Keratinocyte (primary cell): ENCODE measurements at regions not wholly inside any gene's neighbourhood (a gene's known extent, or its start where the extent isn't known, plus 50 kb on each side); places are given as distances from the start of the nearest gene placed in this dataset.

Experiments
- EZH2 ChIP-seq: IDR thresholded peaks from one replicate; pipeline ENCODE4 v1.6.1; 2012; ENCODE audit warnings: inconsistent platforms, mild to moderate bottlenecking, low read length, moderate library complexity
- TF ChIP-seq, protein P1 (sequence below), 3 experiments: IDR thresholded peaks in 1 of 3; conservative IDR thresholded peaks in 1 of 3; optimal IDR thresholded peaks in 1 of 3; 2 replicates in 2 of 3; 3 replicates in 1 of 3; pipeline versions ENCODE3 to v1.5.1; 2011; ENCODE audit warnings: low read length in 3 of 3, mild to moderate bottlenecking in 3 of 3, moderate library complexity in 2 of 3, control low read depth in 1 of 3, inconsistent platforms in 1 of 3; ENCODE audit not compliant: insufficient read depth in 2 of 3; ENCODE audit errors: extremely low read depth in 1 of 3

- TF ChIP-seq, protein P1, sequence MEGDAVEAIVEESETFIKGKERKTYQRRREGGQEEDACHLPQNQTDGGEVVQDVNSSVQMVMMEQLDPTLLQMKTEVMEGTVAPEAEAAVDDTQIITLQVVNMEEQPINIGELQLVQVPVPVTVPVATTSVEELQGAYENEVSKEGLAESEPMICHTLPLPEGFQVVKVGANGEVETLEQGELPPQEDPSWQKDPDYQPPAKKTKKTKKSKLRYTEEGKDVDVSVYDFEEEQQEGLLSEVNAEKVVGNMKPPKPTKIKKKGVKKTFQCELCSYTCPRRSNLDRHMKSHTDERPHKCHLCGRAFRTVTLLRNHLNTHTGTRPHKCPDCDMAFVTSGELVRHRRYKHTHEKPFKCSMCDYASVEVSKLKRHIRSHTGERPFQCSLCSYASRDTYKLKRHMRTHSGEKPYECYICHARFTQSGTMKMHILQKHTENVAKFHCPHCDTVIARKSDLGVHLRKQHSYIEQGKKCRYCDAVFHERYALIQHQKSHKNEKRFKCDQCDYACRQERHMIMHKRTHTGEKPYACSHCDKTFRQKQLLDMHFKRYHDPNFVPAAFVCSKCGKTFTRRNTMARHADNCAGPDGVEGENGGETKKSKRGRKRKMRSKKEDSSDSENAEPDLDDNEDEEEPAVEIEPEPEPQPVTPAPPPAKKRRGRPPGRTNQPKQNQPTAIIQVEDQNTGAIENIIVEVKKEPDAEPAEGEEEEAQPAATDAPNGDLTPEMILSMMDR (optimal IDR thresholded peaks at IDR 0.05 in 1 of 3, IDR thresholded peaks at IDR 0.05 in 1 of 3, conservative IDR thresholded peaks at IDR 0.05 in 1 of 3; ENCODE audit: extremely low read depth in 1 of 3, insufficient read depth in 2 of 3, low read length in 3 of 3) = no peak
- TF ChIP-seq EZH2 = no peak
These were observed 76.9 kb downstream of the RTP5 start for GRCh38 chr2:241946306-241947003.
